Activated naive CD4-positive, alpha-beta T cell treated with Interleukin-2 at 50 U/mL for 16 hours (primary cell): ENCODE measurements at regions not wholly inside any gene's neighbourhood (a gene's known extent, or its start where the extent isn't known, plus 50 kb on each side); places are given as distances from the start of the nearest gene placed in this dataset.

Experiments used
- DNase-seq: peaks from one replicate; pipeline ENCODE4 v3.0.0-alpha.2; 2020

DNA sequence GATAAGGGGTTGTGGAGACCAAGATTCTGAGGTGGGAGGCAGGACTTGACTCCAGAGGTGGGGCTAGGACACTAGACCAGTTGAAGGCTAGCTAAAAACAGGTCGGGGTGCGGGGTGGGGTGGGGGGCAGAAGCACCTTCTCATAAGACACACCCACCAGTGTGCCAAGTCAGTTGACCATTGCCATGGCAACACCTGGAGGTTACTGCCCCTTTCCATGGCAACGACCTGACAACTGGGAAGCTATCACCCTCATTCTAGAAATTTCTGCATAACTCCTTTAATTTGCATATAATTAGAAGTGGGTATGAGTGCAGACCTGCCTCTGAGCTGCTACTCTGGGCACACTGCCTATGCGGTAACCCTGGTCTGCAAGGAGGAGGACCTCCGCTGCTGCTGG, 53.9 kb upstream of the ALOX12 start:
- no peak for DNase-seq

DNA sequence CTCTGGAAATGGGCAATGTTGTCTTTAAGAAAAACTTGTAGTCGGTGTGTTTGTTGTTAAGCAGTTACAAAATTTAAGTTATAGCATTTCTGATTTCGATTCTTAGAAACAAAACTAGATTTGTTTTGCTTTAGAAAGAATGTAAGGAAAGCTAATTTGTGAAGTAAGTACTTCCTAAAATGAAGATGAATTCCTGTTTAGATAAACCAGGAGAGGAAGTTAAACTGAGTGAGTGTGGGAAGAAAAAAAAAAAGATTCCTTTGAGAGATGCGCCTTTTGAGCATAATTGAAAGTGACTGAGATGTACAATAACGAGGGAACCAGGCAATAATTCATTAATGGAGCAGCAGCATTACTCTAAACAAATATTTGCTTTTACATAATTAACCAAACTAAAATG, 52.4 kb upstream of the ALOX12 start:
- DNase-seq = no peak
